DOHH2 (cell line): ENCODE measurements at regions not wholly inside any gene's neighbourhood (a gene's known extent, or its start where the extent isn't known, plus 50 kb on each side); places are given as distances from the start of the nearest gene placed in this dataset.

Source experiments
- EZH2phosphoT487 ChIP-seq: fragments of 200-600 bp; sonication (generic); IDR thresholded peaks from 2 replicates; pipeline ENCODE4 v1.6.1; 2017; ENCODE audit warnings: borderline replicate concordance, mild to moderate bottlenecking, antibody characterized with exemption, low read length, moderate library complexity, mixed read lengths
- TF ChIP-seq, protein P1 (sequence below): fragments of 200-600 bp; sonication (generic); IDR thresholded peaks from one replicate; pipeline ENCODE4 v1.5.1; 2014; ENCODE audit warnings: antibody characterized with exemption, mild to moderate bottlenecking, low read depth, low read length; ENCODE audit not compliant: poor library complexity, severe bottlenecking

DNA sequence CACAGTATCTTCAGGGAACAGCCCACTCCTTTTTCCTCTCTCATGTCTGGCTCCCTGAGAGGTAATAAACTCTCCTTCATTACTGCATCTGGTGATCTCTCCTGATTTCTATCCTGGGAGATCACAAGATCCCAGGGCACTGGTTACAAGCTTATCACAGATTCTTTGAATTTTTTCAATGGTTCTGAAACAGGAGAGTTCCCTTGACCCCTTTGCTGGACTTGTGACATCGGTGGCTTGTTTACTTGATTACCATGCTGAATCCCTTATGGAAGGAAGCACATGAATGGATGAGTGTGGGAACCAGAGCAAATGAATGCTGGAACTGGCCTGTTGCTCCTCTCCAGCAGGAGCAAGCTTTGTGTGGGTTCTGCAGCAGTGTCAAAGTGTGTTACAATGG lies 67.2 kb upstream of the HNMT start:
- TF ChIP-seq, protein P1, sequence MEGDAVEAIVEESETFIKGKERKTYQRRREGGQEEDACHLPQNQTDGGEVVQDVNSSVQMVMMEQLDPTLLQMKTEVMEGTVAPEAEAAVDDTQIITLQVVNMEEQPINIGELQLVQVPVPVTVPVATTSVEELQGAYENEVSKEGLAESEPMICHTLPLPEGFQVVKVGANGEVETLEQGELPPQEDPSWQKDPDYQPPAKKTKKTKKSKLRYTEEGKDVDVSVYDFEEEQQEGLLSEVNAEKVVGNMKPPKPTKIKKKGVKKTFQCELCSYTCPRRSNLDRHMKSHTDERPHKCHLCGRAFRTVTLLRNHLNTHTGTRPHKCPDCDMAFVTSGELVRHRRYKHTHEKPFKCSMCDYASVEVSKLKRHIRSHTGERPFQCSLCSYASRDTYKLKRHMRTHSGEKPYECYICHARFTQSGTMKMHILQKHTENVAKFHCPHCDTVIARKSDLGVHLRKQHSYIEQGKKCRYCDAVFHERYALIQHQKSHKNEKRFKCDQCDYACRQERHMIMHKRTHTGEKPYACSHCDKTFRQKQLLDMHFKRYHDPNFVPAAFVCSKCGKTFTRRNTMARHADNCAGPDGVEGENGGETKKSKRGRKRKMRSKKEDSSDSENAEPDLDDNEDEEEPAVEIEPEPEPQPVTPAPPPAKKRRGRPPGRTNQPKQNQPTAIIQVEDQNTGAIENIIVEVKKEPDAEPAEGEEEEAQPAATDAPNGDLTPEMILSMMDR = no peak
- TF ChIP-seq EZH2phosphoT487 = no peak
